Lower leg skin (tissue), 4 donors: ENCODE measurements at regions not wholly inside any gene's neighbourhood (a gene's known extent, or its start where the extent isn't known, plus 50 kb on each side); places are given as distances from the start of the nearest gene placed in this dataset.

Source experiments
- DNase-seq, 2 donors: peaks; one replicate each; pipeline ENCODE4 v3.0.0-alpha.2; 2019; ENCODE audit warnings: low spot score in 2 of 2
- H3K4me3 ChIP-seq: fragments of 200-600 bp; sonication (generic); 2 replicates; pipeline ENCODE4 v1.5.1; 2017; ENCODE audit warnings: mild to moderate bottlenecking, low read depth; ENCODE audit not compliant: poor library complexity, severe bottlenecking
- POLR2A ChIP-seq, 2 donors: fragments of 450-650 bp; IDR thresholded peaks; one replicate each; pipeline ENCODE4 v1.6.1; 2016 to 2017; ENCODE audit warnings: antibody characterized with exemption in 2 of 2, mild to moderate bottlenecking in 1 of 2, moderate library complexity in 1 of 2
- WGBS, 2 donors: methylation state at CpG; one replicate each; pipeline ENCODE4 v1.1.5; 2018; 5-methylcytosine and 5-hydroxymethylcytosine counted together
- intact Hi-C: fragments of 100-400 bp; cut with DNase I; formaldehyde crosslinking; loops from one replicate; pipeline ENCODE4 v1.15.0; 2023; ENCODE audit warnings: low total_unique reads
- TF ChIP-seq, protein P1 (sequence below), 3 donors: fragments of 450-650 bp; IDR thresholded peaks; one replicate each; pipeline ENCODE4 v1.5.1; 2016; ENCODE audit warnings: antibody characterized with exemption in 3 of 3, mild to moderate bottlenecking in 3 of 3, moderate library complexity in 2 of 3

GRCh38 chr12:83954956-83955601 is 957.5 kb downstream of the SLC6A15 start:
- intact Hi-C loops: no loop called here
- TF ChIP-seq, protein P1, sequence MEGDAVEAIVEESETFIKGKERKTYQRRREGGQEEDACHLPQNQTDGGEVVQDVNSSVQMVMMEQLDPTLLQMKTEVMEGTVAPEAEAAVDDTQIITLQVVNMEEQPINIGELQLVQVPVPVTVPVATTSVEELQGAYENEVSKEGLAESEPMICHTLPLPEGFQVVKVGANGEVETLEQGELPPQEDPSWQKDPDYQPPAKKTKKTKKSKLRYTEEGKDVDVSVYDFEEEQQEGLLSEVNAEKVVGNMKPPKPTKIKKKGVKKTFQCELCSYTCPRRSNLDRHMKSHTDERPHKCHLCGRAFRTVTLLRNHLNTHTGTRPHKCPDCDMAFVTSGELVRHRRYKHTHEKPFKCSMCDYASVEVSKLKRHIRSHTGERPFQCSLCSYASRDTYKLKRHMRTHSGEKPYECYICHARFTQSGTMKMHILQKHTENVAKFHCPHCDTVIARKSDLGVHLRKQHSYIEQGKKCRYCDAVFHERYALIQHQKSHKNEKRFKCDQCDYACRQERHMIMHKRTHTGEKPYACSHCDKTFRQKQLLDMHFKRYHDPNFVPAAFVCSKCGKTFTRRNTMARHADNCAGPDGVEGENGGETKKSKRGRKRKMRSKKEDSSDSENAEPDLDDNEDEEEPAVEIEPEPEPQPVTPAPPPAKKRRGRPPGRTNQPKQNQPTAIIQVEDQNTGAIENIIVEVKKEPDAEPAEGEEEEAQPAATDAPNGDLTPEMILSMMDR (IDR thresholded peaks at IDR 0.05): no peak
- no peak for TF ChIP-seq POLR2A (IDR thresholded peaks at IDR 0.05)
- DNase-seq: no peak
- no peak overlapping the region for H3K4me3 ChIP-seq
- 80 to 83% methylated on average over 3 of the region's 3 CpGs for WGBS, 2 donors

GRCh38 chr12:83954071-83954789 is 958.4 kb downstream of the SLC6A15 start:
- 64 to 68% methylated on average over 2 of the region's 2 CpGs for WGBS, 2 donors
- TF ChIP-seq, protein P1 (IDR thresholded peaks at IDR 0.05): no peak
- TF ChIP-seq POLR2A (IDR thresholded peaks at IDR 0.05): no peak
- intact Hi-C loops: no loop called here
- no peak for DNase-seq
- H3K4me3 ChIP-seq: no peak overlapping the region

DNA sequence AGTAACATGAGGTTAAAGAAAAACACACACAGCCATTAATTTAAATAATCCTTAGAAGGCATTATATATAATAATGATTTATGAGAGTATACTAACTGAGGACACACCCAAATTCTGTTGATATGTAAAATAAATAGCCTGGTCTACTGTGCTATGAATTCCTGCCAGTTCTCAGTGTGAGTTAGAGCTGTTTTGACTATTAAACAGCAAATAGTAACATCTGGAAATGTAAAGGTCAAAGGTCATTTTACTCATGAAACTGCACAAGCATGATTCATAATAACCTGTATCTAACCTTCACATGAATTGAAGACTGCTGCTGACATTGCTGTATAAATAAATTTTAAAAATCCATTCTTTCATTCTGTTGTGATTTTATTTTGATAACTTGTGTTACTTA is 966.7 kb downstream of the SLC6A15 start:
- no peak for TF ChIP-seq POLR2A (IDR thresholded peaks at IDR 0.05)
- TF ChIP-seq, protein P1 (IDR thresholded peaks at IDR 0.05): no peak
- H3K4me3 ChIP-seq: no peak overlapping the region
- DNase-seq: no peak
- intact Hi-C loops: no loop called here

GRCh38 chr12:83939718-83940117 is 972.9 kb downstream of the SLC6A15 start:
- TF ChIP-seq POLR2A (IDR thresholded peaks at IDR 0.05): no peak
- TF ChIP-seq, protein P1 (IDR thresholded peaks at IDR 0.05): no peak

GRCh38 chr12:83933615-83934014 is 979.0 kb downstream of the SLC6A15 start:
- intact Hi-C loops: no loop called here
- no peak for TF ChIP-seq POLR2A (IDR thresholded peaks at IDR 0.05)
- TF ChIP-seq, protein P1 (IDR thresholded peaks at IDR 0.05): no peak
- no peak for DNase-seq
- H3K4me3 ChIP-seq: no peak overlapping the region

More at GRCh38 chr12:83939718-83940117, 972.9 kb downstream of the SLC6A15 start:
- intact Hi-C loops: no loop called here
- no peak for DNase-seq
- H3K4me3 ChIP-seq: no peak overlapping the region
